HG03103 (cell line): ENCODE measurements at regions not wholly inside any gene's neighbourhood (a gene's known extent, or its start where the extent isn't known, plus 50 kb on each side); places are given as distances from the start of the nearest gene placed in this dataset.

Experiments used
- ATAC-seq: cut with Tn5 transposase; IDR thresholded peaks from one replicate; pipeline ENCODE4 v1.9.1; 2021; ENCODE audit warnings: low read depth; ENCODE audit not compliant: unreplicated experiment

- no peak for ATAC-seq
Observed at GRCh38 chr1:68378296-68379084, 71.3 kb downstream of the RPE65 start.

GRCh38 chr1:68377098-68377497 lies 72.7 kb downstream of the RPE65 start:
- ATAC-seq = no peak

- no peak for ATAC-seq
Observed at GRCh38 chr1:68376441-68376840, 73.3 kb downstream of the RPE65 start.

GRCh38 chr1:68375919-68376318 lies 73.8 kb downstream of the RPE65 start:
- ATAC-seq = no peak

- ATAC-seq = no peak
Observed at GRCh38 chr1:68373173-68373572, 76.6 kb downstream of the RPE65 start.

- no peak for ATAC-seq
Observed at GRCh38 chr1:68372487-68372886, 77.3 kb downstream of the RPE65 start.

GRCh38 chr1:68370101-68370915 lies 79.4 kb downstream of the RPE65 start:
- no peak for ATAC-seq

GRCh38 chr1:68366572-68366971 lies 83.2 kb downstream of the RPE65 start:
- ATAC-seq = no peak

GRCh38 chr1:68365709-68366382 lies 83.9 kb downstream of the RPE65 start:
- no peak for ATAC-seq

GRCh38 chr1:68363339-68363738 lies 86.4 kb downstream of the RPE65 start:
- ATAC-seq = no peak

GRCh38 chr1:68361346-68361910 lies 88.3 kb downstream of the RPE65 start:
- no peak for ATAC-seq

- no peak for ATAC-seq
Observed at GRCh38 chr1:68359045-68359444, 90.7 kb downstream of the RPE65 start.

- ATAC-seq = no peak
Observed at GRCh38 chr1:68358439-68358838, 91.3 kb downstream of the RPE65 start.

GRCh38 chr1:68355614-68356013 lies 94.1 kb downstream of the RPE65 start:
- ATAC-seq = no peak

GRCh38 chr1:68352202-68352601 lies 97.6 kb downstream of the RPE65 start:
- ATAC-seq = no peak

GRCh38 chr1:68347415-68347814 lies 102.3 kb downstream of the RPE65 start:
- ATAC-seq = peak; percentile 98

GRCh38 chr1:68346188-68346808 lies 103.5 kb downstream of the RPE65 start:
- no peak for ATAC-seq

- ATAC-seq = no peak
Observed at GRCh38 chr1:68344208-68344607, 105.5 kb downstream of the RPE65 start.

GRCh38 chr1:68340951-68341350 lies 108.6 kb upstream of the WLS start:
- ATAC-seq = no peak

GRCh38 chr1:68339505-68339904 lies 107.2 kb upstream of the WLS start:
- ATAC-seq = no peak

- no peak for ATAC-seq
Observed at GRCh38 chr1:68338081-68338480, 105.8 kb upstream of the WLS start.
